SK-N-SH treated with all-trans-retinoic acid at 6 μM for 48 hours (cell line): ENCODE measurements at regions not wholly inside any gene's neighbourhood (a gene's known extent, or its start where the extent isn't known, plus 50 kb on each side); places are given as distances from the start of the nearest gene placed in this dataset.

Experiments used
- ARNTL ChIP-seq: fragments of 450-650 bp; formaldehyde crosslinking; IDR thresholded peaks from 2 replicates; pipeline ENCODE4 v1.5.0; 2020; ENCODE audit warnings: low read depth, mild to moderate bottlenecking, moderate library complexity, borderline replicate concordance
- CREB5 ChIP-seq: fragments of 250-450 bp; sonication (Bioruptor Pico); IDR thresholded peaks from 2 replicates; pipeline ENCODE4 v1.5.1; 2020; ENCODE audit warnings: low read depth, mild to moderate bottlenecking, moderate library complexity
- CSDC2 ChIP-seq: fragments of 250-450 bp; sonication (Bioruptor Pico); IDR thresholded peaks from 2 replicates; pipeline ENCODE4 v1.5.0; 2020; ENCODE audit warnings: mild to moderate bottlenecking, moderate library complexity
- OSR1 ChIP-seq: fragments of 250-450 bp; sonication (Bioruptor Pico); IDR thresholded peaks from 2 replicates; pipeline ENCODE4 v1.8.0; 2022; ENCODE audit warnings: moderate library complexity, mild to moderate bottlenecking, inconsistent platforms
- PATZ1 ChIP-seq: fragments of 250-450 bp; sonication (Bioruptor Pico); IDR thresholded peaks from 2 replicates; pipeline ENCODE4 v1.8.0; 2020; ENCODE audit warnings: mild to moderate bottlenecking, moderate library complexity, borderline replicate concordance
- POU6F1 ChIP-seq: fragments of 250-450 bp; sonication (Bioruptor Pico); IDR thresholded peaks from 2 replicates; pipeline ENCODE4 v1.8.0; 2021; ENCODE audit warnings: low read depth, mild to moderate bottlenecking, moderate library complexity, borderline replicate concordance
- ZC3H10 ChIP-seq: fragments of 250-450 bp; sonication (Bioruptor Pico); IDR thresholded peaks from 2 replicates; pipeline ENCODE4 v1.5.1; 2021; ENCODE audit warnings: mild to moderate bottlenecking, moderate library complexity
- ZFP3 ChIP-seq: fragments of 250-450 bp; sonication (Bioruptor Pico); IDR thresholded peaks from 2 replicates; pipeline ENCODE4 v1.5.0; 2020; ENCODE audit warnings: mild to moderate bottlenecking, moderate library complexity
- ZFP30 ChIP-seq: fragments of 450-650 bp; formaldehyde crosslinking; IDR thresholded peaks from 2 replicates; pipeline ENCODE4 v1.5.0; 2022; ENCODE audit warnings: mild to moderate bottlenecking, moderate library complexity
- ZNF8 ChIP-seq: fragments of 450-650 bp; formaldehyde crosslinking; IDR thresholded peaks from 2 replicates; pipeline ENCODE4 v1.5.0; 2020; ENCODE audit warnings: mild to moderate bottlenecking, moderate library complexity

- TF ChIP-seq CSDC2 (CRISPR knock-in tag) (no peak), ARNTL (CRISPR knock-in tag) (no peak), OSR1 (no peak), CREB5 (CRISPR knock-in tag) (no peak), ZC3H10 (CRISPR knock-in tag) (no peak), ZFP30 (no peak), ZFP3 (CRISPR knock-in tag) (no peak), ZNF8 (CRISPR knock-in tag) (no peak), PATZ1 (no peak), POU6F1 (CRISPR knock-in tag) (no peak)
Measured at GRCh38 chr4:181504924-181505323, 738.3 kb upstream of the TENM3 start.
